NCI-H128 (cell line): ENCODE measurements at regions not wholly inside any gene's neighbourhood (a gene's known extent, or its start where the extent isn't known, plus 50 kb on each side); places are given as distances from the start of the nearest gene placed in this dataset.
"Not testable (repeated sequence)": the region's sequence is repeated elsewhere in the genome, so short reads cannot be mapped to it uniquely, and the experiment has no call there.

Source experiments
- DNase-seq: peaks from one replicate; lab custom pipeline; 2025; ENCODE audit not compliant: unreplicated experiment; lab: John Stamatoyannopoulos, UW

DNA sequence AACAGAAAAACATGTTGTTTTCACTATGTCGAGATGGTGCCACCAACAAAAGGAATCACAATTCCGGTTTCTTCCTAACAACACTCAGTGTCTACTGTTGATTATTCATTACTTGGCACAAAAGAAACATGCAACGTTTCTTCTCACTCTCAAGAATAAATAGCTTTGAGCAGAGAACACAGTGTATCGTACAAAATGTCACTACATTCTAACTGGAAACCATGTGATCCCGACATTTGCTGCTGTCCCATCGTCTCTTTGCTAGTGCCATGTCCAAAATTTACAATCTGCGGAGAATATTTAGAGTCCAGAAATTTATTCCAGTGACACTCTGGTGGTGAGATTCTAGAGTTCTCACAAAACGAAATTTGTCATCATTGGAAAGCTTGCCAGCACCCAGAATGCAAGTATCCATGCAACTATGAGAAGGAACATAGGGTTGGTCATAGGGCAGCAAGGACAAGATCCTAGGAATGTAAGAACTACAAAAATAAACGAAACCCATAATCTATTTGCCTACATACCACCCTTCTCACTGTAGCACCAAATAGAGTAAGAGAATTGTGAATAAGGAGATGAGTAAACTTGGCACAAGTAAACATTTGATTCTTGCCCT is 505.1 kb downstream of the LTN1 start:
- DNase-seq: no peak

DNA sequence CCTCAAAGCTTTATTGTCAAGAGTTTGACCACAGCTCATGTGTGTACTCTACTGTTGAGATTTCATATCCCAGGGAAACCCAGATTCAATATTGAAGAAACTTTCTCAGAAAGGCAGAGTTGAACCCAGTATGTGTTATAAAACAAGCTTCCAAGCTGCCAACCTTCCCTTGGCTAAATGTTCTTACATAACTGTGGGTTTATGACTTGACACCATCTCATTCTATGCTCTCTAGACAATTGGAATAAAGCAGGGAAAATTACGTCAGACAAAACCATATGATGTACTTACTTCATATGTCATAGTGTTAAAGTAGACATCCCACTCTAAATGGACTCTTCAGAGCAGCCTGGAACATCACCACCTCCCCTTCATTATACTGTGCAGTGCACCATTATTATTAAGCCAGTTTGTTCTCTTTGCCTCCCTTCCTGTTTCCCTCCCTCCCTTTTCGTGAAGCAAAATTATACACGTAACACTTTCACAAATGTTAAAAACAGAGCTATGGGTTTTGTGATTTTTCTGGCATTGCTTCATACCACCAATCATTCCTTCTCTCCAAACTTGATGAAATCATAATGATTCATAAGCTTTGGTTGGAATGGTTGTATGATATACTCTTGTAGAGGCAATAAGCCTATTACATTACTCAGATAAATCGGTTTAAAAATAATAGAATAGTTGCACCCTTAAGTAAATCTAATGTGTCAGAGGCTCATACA is 507.2 kb downstream of the LTN1 start:
- no peak for DNase-seq

DNA sequence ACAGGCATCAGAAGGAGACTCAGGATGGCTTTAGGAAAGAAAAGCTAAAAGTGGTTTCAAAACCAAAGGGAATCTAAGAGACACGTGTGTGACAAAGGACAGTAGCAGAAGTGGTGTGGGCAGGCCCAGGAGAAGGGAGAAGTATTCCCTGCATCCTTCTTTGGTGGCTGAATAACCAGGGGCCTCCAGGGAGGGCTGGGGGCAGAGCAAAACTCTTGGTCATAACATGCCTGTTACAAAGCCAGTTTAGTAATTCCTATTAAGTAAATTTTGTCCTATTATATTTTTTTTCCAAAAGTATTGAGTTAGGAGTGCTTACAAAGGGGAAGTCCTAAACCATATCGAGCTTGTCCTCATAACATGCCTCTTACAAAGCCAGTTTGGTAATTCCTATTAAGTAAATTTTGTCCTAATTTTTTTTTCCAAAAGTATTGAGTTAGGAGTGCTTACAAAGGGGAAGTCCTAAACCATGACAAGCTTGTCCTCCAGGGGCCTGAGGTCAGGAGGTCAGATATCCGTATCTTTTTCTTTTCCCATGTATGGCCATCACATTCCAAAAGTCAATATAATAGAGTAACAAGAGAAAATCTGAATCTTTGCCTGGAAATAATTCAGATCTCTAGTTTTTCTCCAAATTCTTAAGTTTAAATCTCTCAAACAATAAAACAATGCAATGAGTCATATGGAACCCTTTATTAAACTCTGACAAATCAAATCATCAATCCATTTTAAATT is 509.2 kb downstream of the LTN1 start:
- DNase-seq: no peak

DNA sequence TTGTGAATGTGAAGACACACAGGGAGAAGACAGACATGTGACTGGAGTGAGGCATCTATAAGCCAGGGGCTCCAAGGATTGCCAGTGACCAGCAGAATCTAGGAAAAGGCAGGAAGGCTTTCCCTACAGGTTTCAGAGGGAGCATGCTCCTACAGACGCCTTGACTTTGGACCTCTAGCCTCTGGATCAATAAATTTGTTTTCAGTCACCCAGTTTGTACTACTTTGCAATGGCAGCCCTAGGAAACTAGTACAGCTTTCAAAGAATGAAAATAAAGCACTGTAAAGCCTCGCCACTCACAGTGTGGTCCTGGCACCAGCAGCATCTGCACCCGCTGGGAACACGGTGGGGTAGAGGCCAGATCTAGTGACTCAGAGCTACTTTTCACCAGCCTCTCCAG is 510.0 kb downstream of the LTN1 start:
- DNase-seq: no peak

DNA sequence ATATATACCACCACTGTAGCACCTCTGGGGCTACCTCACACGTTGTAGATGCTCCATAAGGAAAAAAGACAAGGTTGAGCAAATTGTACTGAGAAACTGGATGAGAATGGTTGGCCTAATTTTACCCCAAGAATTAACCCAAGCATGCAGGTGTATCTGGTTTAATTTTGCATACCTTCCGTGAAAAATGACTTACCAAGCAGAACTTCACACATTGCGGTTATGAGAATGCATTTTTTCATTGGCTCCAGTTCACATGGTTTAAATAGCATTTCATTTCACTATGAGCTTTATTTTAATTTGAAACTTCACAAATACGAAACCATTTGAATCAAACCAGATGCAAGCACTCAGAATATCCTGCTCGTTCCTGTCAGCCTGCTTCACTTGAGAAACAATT is 512.2 kb downstream of the LTN1 start:
- no peak for DNase-seq

DNA sequence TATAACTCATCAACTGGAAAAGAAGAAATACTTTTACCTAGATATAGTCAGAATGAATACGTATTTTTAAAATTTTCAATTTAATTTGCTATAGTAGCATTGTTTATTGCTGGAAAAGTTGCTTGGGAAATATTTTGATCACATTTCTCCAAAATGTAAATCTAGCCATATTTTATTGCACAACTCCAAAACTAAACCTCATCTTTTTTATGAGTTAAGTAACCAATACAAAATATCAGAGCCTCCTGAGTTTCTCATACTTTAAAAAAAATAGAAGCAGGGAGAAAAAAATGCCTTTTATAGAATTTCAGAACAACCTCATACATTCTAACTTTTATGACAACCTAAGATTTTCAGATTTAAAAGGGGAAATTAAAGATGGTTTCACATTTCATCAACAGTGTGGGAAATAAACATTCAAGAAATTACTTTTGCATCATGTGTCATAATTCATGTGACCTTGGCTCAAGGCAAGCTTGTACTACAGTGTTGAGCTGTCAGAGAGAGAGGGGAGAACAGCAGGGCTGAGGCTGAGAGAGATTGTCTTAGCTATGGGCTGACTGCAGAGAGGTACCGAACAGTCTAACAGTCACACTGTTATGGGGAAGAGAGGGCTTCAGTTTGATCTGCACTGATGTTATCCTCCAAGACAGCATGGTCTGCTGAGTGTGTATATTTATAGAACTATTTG is 519.0 kb downstream of the LTN1 start:
- no peak for DNase-seq

DNA sequence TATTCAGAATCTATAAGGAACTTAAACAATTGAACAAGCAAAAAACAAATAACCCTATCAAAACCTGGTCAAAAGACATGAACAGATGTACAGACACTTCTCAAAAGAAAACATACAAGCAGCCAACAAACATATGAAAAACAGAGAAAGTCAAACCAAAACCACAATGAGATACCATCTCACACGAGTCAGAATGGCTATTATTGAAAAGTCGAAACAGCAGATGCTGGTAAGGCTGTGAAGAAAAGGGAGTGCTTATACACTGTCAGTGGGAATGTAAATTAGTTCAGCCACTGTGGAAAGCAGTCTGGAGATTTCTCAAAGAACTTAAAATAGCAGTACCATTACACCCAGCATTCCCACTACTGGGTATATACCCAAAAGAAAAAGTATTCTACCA is 520.1 kb downstream of the LTN1 start:
- DNase-seq: not testable (repeated sequence)

DNA sequence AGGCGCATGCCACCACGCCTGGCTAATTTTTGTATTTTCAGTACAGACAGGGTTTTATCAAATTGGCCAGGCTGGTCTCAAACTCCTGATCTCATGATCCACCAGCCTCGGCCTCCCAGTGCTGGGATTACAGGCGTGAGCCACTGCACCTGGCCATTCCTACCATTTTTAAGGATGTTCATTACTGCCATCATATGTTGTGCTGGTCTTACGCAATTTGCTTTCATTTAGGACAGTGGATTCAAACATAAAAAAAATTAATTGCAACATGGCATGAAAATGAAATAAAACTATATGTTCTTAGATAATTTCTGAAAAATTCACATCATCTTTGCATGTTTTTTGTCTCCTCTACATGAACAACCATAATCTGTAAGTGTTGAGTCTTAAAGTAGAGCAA is 527.7 kb downstream of the LTN1 start:
- no peak for DNase-seq

DNA sequence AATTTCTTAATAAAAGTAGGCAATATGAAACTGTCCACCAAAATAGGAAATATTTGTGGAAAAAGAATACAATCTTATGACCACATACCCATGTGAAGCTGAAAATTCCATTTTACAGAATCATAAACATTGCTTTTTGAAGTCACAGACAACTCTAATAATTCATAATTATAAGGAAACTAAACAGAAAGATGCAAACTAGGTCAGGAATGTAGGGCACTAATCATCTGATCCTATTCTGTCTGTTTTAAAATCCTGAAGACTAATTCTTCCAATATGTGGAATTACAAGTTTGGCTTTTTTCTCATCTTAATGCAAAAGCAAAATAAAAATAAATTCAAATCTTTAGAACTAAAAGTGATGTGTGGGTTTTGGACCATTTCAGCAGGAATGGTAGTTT is 528.6 kb downstream of the LTN1 start:
- DNase-seq: no peak

DNA sequence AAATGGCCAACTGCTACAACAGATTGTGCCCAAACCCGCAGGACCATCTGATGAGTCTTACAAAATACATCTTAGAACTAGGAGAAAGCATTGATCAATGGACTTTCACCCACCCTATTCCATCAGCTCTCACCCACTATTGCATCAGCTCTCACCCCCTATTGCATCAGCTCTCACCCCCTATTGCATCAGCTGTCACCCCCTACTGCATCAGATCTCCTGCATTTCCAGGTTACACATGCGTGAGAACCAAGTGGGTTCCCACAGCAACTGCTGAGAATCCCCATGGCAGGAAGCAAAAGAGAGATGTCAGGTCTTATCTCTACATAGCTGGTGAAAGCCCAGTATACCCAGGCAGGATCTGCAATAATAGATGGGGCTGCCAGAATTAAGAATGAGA is 533.5 kb downstream of the LTN1 start:
- no peak for DNase-seq

DNA sequence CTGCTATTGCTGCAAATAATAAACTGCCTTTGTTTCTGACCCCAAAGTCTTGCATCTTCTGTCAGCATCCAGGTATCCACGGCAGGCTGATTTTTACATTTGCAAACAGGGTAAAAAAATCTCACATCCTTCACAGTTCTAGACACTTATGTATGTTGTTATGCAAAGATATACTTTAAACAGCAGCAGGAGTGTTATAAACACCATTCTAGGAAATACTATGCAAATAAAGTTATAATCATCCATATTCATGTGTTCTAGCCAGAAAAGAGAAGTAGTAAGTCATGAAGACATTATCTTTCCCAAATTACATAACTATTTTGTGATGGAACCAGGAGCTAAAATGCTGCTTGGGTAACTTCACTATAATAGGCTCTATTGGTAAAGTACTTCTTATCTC is 534.2 kb downstream of the LTN1 start:
- DNase-seq: no peak

DNA sequence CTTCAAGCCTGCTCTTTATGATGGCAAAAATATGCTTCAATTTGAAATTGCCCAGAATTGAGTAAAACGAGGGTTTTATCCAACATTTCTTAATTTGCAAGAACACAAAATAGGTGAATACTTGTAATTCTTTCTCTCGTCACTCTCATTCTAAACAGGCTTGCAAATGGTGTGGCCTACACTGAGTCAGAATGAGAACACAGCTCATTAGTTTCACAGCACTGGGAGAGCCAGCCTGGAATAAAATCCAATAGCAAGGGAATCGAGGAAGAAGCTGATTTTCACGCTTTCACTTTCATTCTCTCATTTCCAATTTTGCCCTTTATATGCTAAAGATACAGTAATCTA is 537.5 kb downstream of the LTN1 start:
- DNase-seq: no peak

DNA sequence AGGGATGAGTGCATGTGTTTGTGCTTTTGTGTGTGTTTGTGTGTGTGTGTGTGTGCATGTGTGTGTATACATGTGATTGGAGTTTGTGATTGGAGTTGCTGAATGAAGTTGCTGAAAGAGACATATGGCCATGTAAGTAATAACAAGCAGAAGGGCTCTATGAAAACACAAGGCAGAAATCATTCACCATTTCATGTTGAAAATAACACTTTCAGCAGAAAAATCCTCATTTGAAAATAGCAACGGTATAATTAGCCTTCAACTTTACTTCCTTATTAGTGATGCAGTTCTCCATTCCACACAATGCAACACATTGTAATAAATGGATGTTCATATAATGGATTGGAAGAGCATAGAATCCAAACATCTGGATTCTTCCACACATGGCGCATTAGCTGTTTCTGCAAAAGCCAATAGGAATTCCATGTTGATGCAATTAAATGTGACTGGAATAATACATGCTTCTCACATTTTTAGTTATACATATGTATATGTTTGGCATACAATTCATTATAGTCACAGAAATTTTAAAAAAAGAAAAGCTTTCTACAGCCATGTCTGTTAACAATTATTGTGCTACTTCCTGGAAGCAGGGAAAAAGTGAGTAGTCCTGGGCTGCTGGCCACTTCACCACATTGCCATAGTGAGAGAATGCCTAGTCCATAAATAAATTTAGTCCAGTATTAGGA is 538.0 kb downstream of the LTN1 start:
- no peak for DNase-seq

DNA sequence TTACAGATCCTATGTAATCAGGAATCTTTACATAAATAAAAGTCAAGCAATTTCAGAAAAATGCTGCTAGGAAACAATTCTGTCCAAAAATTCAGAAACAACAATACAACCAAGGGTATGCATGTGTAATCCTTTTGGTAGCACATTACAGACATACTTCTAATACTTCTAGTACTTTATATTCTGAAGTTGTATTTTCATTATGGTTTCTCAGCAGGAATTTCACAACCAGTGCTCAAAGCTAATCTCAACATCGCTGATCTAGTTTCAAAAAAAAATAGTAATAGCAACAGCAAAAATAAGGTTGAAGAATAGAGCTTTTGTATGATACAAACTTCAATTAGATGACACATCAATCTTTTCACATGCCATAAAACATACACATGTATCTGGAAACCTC is 545.2 kb downstream of the LTN1 start:
- DNase-seq: no peak

DNA sequence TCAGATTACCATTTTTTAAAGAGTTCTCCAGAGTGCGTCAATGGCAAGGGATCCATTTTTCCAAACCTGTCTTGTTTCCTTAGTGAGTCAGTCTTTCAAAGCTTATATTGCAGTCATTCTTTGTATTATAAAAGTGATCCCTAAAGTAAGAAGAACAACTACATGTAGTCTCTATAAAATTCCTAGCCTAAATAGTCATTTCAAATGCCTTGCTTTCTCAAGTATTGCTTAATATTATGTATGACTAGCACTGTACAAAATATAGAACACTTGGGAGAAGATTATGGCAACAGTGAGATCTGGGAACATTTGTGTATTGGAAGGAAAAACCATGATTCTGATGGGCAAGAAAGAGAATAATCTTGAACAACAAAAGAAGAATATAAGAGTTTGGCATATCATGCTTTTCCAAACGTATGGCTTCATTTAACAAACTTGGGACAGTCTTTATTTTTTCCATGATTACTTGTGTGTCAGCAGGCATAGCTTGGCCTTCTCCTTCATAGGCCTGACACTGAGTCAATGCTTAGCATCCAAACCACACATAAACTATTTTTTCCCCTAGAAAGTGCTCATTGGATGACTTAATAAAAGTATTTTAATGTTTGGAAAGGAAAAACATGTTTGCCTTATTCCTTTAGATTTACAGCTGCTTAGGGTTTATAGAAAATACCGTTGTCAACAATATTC is 547.4 kb downstream of the LTN1 start:
- no peak for DNase-seq

DNA sequence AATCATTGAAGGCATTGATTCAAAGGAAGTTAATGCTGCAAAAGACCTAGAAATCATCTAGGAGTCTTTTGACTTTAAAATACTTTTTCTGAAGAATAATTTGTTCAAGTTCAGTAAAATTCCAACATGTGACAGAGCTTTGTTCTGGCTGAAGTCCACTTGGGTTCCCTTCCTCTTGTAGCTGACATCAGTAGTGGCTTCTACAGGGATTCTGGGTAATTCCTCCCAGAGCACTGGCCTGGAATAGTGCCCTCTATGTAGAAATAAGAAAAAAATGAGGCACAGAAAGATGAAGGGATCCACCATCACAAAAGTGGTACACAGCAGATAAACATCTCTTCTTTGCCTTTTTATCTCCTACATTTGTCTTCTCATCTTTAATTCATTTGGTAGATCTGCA is 548.1 kb downstream of the LTN1 start:
- no peak for DNase-seq

DNA sequence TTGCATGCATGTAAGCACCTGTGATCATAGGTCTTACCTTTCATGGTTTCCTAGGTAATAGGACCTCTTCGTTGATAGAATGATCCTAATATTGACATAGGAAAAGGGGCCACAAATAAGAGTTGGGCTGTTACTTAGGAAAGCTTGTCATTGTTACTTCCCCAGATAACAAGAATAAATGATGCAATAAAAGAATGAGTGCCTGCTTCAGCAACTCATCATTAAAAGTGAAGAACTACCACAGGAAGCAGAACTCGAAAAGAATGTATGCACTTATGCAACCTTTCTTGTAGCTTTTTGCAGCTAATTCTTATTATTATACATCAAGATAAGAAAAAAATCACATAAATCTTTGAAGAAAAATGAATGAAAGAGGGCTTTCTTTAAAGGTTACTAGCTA is 548.6 kb downstream of the LTN1 start:
- DNase-seq: no peak

DNA sequence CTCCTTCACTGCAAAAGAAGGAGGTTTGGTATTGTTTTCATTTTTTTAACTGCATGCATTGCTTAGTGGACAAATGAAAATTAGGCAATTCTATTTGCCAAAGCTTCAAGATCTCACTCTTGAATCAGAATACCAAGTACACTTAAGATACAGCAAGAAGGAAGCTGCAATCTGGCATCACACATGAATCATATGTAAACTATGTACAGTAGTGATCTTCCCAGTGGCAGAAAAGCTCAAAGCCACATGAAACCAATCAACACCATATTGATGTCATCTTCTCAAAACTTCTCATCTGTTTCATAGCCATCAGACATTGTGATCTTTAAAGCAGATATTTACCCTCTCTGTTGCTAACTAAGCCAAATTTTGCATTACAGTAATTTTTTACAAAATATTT is 550.1 kb downstream of the LTN1 start:
- DNase-seq: no peak

DNA sequence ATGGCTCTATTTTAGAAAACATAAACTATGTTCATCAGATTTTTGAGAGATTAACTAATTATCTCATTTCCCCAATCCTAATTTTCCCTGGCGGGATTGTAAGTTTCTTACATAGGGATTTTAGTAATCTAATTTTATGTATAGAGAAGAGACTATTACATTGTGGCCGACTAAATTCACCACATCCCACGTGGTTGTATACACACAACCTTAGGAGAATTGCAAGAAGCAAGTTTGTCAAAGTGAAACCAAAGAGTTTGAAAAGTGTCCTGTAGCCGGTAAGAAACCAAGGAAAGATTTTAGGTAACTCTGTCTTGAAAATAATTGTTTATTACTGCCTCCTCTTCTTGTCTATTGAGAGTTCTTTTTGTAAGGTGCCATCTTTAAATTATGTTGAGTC is 550.6 kb downstream of the LTN1 start:
- DNase-seq: no peak

DNA sequence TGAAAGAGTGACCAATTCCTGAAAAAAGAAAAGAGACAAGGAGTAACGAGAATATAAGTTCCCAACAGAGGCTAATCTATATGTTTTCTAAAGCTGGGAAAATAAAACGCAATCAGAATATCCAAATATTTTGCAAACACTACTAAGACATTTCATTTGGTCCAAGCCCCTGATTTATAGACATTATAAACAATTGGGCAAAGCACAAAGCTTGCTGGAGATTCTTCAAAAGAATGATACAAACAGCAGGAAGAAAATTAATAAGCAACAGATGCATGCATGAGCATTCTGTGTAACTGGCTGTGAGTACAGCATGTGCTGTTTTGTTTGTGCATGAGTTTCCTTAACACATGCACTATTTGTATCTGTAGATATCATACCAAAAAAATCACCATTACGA is 552.9 kb downstream of the LTN1 start:
- DNase-seq: no peak

DNA sequence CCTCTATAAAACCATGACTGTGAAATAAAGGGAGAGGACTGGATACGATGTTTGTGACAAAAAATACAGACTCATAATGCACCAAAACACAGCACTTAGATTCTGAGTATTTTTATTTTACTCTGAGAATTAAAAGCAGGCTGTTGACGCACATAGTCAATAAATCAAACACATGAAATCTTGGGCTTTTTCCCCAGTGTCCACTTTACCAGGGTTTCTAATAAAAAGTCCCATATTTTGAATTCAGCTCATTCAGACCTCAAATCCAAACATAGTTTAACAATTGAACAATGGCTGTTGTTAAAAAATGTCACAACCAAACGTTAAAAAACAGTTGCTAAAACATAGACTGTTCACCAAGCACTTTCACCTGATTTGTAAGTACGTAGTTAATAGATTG is 553.4 kb downstream of the LTN1 start:
- DNase-seq: no peak
